RWPE1 (cell line): ENCODE measurements at regions not wholly inside any gene's neighbourhood (a gene's known extent, or its start where the extent isn't known, plus 50 kb on each side); places are given as distances from the start of the nearest gene placed in this dataset.

ENCODE experiments used
- CTCF ChIA-PET: fragments of 350-600 bp; sonication (Branson Sonifier 250); formaldehyde crosslinking; extraction: SDS; loops from one replicate; lab custom pipeline; 2021; lab: Yijun Ruan, JAX
- POLR2A ChIA-PET: fragments of 400-600 bp; formaldehyde crosslinking; extraction: SDS; loops from one replicate; lab custom pipeline; 2020; ENCODE audit warnings: antibody characterized with exemption; ENCODE audit not compliant: low non-redundant PET; lab: Yijun Ruan, JAX
- DNase-seq: peaks from one replicate; pipeline ENCODE4 v3.0.0; 2012; ENCODE audit warnings: low spot score
- H3K27ac ChIP-seq: fragments of 450-650 bp; 2 replicates; pipeline ENCODE4 v1.5.1; 2017
- CTCF ChIP-seq: fragments of 450-650 bp; conservative IDR thresholded peaks from 2 replicates; pipeline ENCODE4 v1.5.1; 2017; ENCODE audit warnings: low read depth, mild to moderate bottlenecking

GRCh38 chr6:88311561-88311960 is 145.4 kb upstream of the CNR1 start:
- TF ChIP-seq CTCF = no peak
- ChIA-PET CTCF (interaction anchor here (0.6 kb wide), 2 partner anchors 34 to 546 kb away, joined by 3 read pairs; no protein-coding TSS in a partner anchor), POLR2A (no interaction called here)
- H3K27ac ChIP-seq = no peak overlapping the region
- no peak for DNase-seq

- CTCF ChIA-PET = interaction anchor here (0.6 kb wide), 1 partner anchor 186 kb away, joined by 4 read pairs; no protein-coding TSS in a partner anchor
- no peak for TF ChIP-seq CTCF
- DNase-seq = no peak
- H3K27ac ChIP-seq = no peak overlapping the region
- POLR2A ChIA-PET = no interaction called here
These were observed 138.4 kb upstream of the CNR1 start for GRCh38 chr6:88304520-88304919.

GRCh38 chr6:88302769-88303225 is 136.7 kb upstream of the CNR1 start:
- POLR2A ChIA-PET = no interaction called here
- DNase-seq = no peak
- CTCF ChIA-PET = interaction anchor here (0.6 kb wide), 1 partner anchor 598 kb away, joined by 3 read pairs; no protein-coding TSS in a partner anchor
- TF ChIP-seq CTCF = no peak
- no peak overlapping the region for H3K27ac ChIP-seq

GRCh38 chr6:88301888-88302768 is 136.0 kb upstream of the CNR1 start:
- H3K27ac ChIP-seq = no peak overlapping the region
- DNase-seq = no peak
- POLR2A ChIA-PET = no interaction called here
- CTCF ChIA-PET = interaction anchor here (0.6 kb wide), 1 partner anchor 599 kb away, joined by 3 read pairs; no protein-coding TSS in a partner anchor
- TF ChIP-seq CTCF = no peak

- ChIA-PET CTCF (interaction anchor here (0.6 kb wide), 1 partner anchor 9 kb away, joined by 3 read pairs; no protein-coding TSS in a partner anchor), POLR2A (no interaction called here)
- H3K27ac ChIP-seq = no peak overlapping the region
- no peak for DNase-seq
- TF ChIP-seq CTCF = no peak
These were observed 135.1 kb upstream of the CNR1 start for GRCh38 chr6:88301256-88301655.

- DNase-seq = no peak
- POLR2A ChIA-PET = no interaction called here
- CTCF ChIA-PET = interaction anchor here (0.5 kb wide), 1 partner anchor 385 kb away, joined by 5 read pairs; no protein-coding TSS in a partner anchor
- no peak for TF ChIP-seq CTCF
- H3K27ac ChIP-seq = no peak overlapping the region
These were observed 132.1 kb upstream of the CNR1 start for GRCh38 chr6:88298066-88298845.
